H1 (cell line): ENCODE measurements at regions not wholly inside any gene's neighbourhood (a gene's known extent, or its start where the extent isn't known, plus 50 kb on each side); places are given as distances from the start of the nearest gene placed in this dataset.

Source experiments
- EZH2 ChIP-seq: fragments of 200-600 bp; sonication (generic); IDR thresholded peaks from 2 replicates; pipeline ENCODE4 v1.7.1; 2012; ENCODE audit warnings: low read depth, mild to moderate bottlenecking, moderate library complexity, low read length, inconsistent platforms; ENCODE audit not compliant: severe bottlenecking
- POLR2A ChIP-seq, 2 experiments: IDR thresholded peaks; 1 replicate in 1 of 2; 2 replicates in 1 of 2; pipeline ENCODE4 v1.6.1; 2011; ENCODE audit warnings: low read depth in 2 of 2, low read length in 2 of 2, mild to moderate bottlenecking in 2 of 2; ENCODE audit errors: control extremely low read depth in 1 of 2

DNA sequence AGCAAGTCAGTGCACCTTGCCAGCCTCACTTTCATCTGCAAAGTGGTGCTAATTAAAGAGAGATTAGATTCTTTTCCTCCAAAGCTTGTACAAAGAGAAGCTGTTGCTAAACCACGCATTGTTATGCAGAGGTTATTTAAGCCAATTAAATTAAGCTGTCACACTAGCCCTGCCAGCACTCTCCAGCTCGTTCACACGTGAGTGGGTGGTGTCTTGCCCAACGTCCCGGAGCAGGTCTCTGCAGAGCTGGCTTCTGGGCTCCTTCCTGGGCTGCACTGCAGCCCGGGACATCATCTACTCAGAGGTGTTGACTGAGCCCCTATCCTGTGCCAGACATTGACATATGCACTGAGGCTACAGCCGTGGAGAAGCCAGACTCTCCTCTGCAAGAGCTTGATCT is 401.6 kb upstream of the SULF2 start:
- no peak for TF ChIP-seq EZH2
- no peak for TF ChIP-seq POLR2A (IDR thresholded peaks at IDR 0.05; ENCODE audit: control extremely low read depth in 1 of 2, low read depth in 2 of 2, low read length in 2 of 2)
